HL-60 (cell line): ENCODE measurements at regions not wholly inside any gene's neighbourhood (a gene's known extent, or its start where the extent isn't known, plus 50 kb on each side); places are given as distances from the start of the nearest gene placed in this dataset.
"Not testable (repeated sequence)": the region's sequence is repeated elsewhere in the genome, so short reads cannot be mapped to it uniquely, and the experiment has no call there.

Experiments used
- DNase-seq, 2 experiments: peaks; one replicate each; pipeline ENCODE4 v3.0.0-alpha.2; 2010 to 2020; ENCODE audit warnings: low read depth in 1 of 2, low spot score in 1 of 2
- H3K27ac ChIP-seq: fragments of 250-450 bp; sonication (Bioruptor Pico); replicated peaks from 2 replicates; pipeline ENCODE4 v1.5.1; 2020; ENCODE audit warnings: mild to moderate bottlenecking, moderate library complexity
- H3K27me3 ChIP-seq: fragments of 250-450 bp; sonication (Bioruptor Pico); 2 replicates; pipeline ENCODE4 v1.5.1; 2021; ENCODE audit warnings: mild to moderate bottlenecking, moderate library complexity; ENCODE audit not compliant: insufficient read depth, poor library complexity, severe bottlenecking
- H3K4me3 ChIP-seq: replicated peaks from 2 replicates; pipeline ENCODE4 v1.5.1; 2011; ENCODE audit warnings: mild to moderate bottlenecking, control low read depth, low read length; ENCODE audit not compliant: insufficient read depth
- GABPA ChIP-seq: IDR thresholded peaks from 2 replicates; pipeline ENCODE4 v1.6.1; 2012; ENCODE audit warnings: low read depth
- POLR2AphosphoS5 ChIP-seq: IDR thresholded peaks from 2 replicates; pipeline ENCODE4 v1.6.1; 2012; ENCODE audit warnings: low read depth
- SPI1 ChIP-seq: IDR thresholded peaks from 2 replicates; pipeline ENCODE4 v1.6.1; 2012; ENCODE audit warnings: low read depth, mild to moderate bottlenecking, borderline replicate concordance
- TF ChIP-seq, protein P1 (sequence below): IDR thresholded peaks from 2 replicates; pipeline ENCODE4 v1.6.1; 2012; ENCODE audit warnings: low read depth; ENCODE audit not compliant: insufficient replicate concordance
- TF ChIP-seq, protein P2 (sequence below): IDR thresholded peaks from one replicate; pipeline ENCODE4 v1.5.1; 2011; ENCODE audit warnings: low read length, control low read depth, inconsistent platforms; ENCODE audit not compliant: insufficient read depth

DNA sequence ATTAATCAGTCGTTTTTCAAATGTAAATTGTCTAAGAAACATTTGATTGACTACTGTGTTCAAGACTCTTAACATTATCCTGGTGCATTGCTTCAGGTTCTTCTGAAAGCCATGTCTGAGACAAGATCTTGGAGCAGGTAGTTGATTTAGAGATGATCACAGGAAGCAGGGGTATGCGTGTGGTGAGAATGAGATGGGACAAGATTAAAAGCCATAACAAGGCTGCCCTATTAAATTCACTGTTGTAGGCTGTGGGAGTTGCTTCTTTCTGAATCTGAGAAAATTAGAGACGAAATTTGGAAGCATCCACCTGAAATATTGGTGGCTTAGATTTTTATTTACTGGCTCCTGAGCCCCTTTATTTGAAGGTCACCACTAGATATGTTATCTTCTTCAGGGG is 687.4 kb upstream of the SLITRK6 start:
- DNase-seq: no peak
- TF ChIP-seq, protein P1, sequence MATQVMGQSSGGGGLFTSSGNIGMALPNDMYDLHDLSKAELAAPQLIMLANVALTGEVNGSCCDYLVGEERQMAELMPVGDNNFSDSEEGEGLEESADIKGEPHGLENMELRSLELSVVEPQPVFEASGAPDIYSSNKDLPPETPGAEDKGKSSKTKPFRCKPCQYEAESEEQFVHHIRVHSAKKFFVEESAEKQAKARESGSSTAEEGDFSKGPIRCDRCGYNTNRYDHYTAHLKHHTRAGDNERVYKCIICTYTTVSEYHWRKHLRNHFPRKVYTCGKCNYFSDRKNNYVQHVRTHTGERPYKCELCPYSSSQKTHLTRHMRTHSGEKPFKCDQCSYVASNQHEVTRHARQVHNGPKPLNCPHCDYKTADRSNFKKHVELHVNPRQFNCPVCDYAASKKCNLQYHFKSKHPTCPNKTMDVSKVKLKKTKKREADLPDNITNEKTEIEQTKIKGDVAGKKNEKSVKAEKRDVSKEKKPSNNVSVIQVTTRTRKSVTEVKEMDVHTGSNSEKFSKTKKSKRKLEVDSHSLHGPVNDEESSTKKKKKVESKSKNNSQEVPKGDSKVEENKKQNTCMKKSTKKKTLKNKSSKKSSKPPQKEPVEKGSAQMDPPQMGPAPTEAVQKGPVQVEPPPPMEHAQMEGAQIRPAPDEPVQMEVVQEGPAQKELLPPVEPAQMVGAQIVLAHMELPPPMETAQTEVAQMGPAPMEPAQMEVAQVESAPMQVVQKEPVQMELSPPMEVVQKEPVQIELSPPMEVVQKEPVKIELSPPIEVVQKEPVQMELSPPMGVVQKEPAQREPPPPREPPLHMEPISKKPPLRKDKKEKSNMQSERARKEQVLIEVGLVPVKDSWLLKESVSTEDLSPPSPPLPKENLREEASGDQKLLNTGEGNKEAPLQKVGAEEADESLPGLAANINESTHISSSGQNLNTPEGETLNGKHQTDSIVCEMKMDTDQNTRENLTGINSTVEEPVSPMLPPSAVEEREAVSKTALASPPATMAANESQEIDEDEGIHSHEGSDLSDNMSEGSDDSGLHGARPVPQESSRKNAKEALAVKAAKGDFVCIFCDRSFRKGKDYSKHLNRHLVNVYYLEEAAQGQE: no peak
- TF ChIP-seq POLR2AphosphoS5 (no peak), GABPA (no peak), SPI1 (no peak)
- TF ChIP-seq, protein P2, sequence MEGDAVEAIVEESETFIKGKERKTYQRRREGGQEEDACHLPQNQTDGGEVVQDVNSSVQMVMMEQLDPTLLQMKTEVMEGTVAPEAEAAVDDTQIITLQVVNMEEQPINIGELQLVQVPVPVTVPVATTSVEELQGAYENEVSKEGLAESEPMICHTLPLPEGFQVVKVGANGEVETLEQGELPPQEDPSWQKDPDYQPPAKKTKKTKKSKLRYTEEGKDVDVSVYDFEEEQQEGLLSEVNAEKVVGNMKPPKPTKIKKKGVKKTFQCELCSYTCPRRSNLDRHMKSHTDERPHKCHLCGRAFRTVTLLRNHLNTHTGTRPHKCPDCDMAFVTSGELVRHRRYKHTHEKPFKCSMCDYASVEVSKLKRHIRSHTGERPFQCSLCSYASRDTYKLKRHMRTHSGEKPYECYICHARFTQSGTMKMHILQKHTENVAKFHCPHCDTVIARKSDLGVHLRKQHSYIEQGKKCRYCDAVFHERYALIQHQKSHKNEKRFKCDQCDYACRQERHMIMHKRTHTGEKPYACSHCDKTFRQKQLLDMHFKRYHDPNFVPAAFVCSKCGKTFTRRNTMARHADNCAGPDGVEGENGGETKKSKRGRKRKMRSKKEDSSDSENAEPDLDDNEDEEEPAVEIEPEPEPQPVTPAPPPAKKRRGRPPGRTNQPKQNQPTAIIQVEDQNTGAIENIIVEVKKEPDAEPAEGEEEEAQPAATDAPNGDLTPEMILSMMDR: no peak
- Histone ChIP-seq H3K27me3 (no peaks in the 10 kb centered on the region), H3K4me3 (no peak overlapping the region), H3K27ac (no peak overlapping the region)

- no peak overlapping the region for H3K4me3 ChIP-seq
- no peak for DNase-seq
- TF ChIP-seq, protein P1: no peak
- TF ChIP-seq POLR2AphosphoS5 (no peak), SPI1 (no peak), GABPA (no peak)
- TF ChIP-seq, protein P2: no peak
Observed at GRCh38 chr13:86491121-86491520, 691.9 kb upstream of the SLITRK6 start.

DNA sequence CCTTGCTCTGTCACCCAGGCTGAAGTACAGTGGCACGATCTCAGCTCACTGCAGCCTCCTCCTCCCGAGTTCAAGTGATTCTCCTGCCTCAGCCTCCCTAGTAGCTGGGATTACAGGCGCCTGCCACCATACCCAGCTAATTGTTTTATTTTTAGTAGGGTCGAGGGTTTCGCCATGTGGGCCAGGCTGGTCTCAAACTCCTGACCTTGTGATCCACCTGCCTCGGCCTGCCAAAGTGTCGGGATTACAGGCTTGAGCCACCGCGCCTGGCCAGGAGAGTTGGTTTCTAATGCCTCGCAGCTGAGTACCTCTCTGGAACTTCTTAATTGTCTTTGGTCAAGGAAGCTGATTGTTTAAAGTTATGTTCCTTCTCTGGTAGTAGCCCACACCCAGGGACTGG is 702.7 kb upstream of the SLITRK6 start:
- not testable (repeated sequence) for H3K4me3 ChIP-seq, H3K27me3 ChIP-seq, DNase-seq, H3K27ac ChIP-seq

More at GRCh38 chr13:86491121-86491520, 691.9 kb upstream of the SLITRK6 start:
- Histone ChIP-seq H3K27me3 (no peaks in the 10 kb centered on the region), H3K27ac (no peak overlapping the region)

DNA sequence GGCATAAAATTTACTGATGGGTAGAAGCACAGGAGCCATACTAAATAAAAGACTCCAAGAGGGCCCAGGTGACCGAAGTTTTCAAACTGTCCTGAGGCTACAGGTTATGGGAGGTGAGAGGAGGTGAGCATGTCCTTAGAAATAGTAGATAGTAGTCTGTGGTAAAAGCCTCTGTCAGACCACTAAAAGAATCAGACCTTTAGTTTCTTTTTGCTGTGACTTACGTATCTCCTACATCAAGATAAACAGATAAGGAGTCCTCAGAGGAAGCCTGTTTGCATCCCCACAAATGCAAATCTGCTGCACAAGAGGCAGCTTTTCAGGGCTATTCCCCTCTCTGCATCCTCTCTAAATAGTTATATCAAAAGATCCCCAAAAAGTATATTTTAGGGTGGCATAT is 711.6 kb upstream of the SLITRK6 start:
- Histone ChIP-seq H3K27ac (no peak overlapping the region), H3K4me3 (no peak overlapping the region), H3K27me3 (no peaks in the 10 kb centered on the region)
- TF ChIP-seq SPI1 (no peak), POLR2AphosphoS5 (no peak), GABPA (no peak)
- TF ChIP-seq, protein P1: no peak
- TF ChIP-seq, protein P2: no peak
- DNase-seq: no peak
